Neural cell (in vitro differentiated cells): ENCODE measurements at regions not wholly inside any gene's neighbourhood (a gene's known extent, or its start where the extent isn't known, plus 50 kb on each side); places are given as distances from the start of the nearest gene placed in this dataset.

Source experiments
- H2AFZ ChIP-seq: fragments of 200-600, 300-800 bp; sonication (generic), shearing (Covaris generic); 2 replicates; pipeline ENCODE4 v1.6.0; 2014; ENCODE audit warnings: low read depth, mild to moderate bottlenecking, antibody characterized with exemption, low read length, moderate library complexity
- H3F3A ChIP-seq: fragments of 200-600 bp; shearing (Covaris generic); 2 replicates; pipeline ENCODE4 v1.6.1; 2016; ENCODE audit warnings: mild to moderate bottlenecking, moderate library complexity, mixed read lengths, antibody characterized with exemption, low read length; ENCODE audit not compliant: insufficient read depth, poor library complexity, severe bottlenecking
- H3K27ac ChIP-seq: fragments of 200-600, 300-800 bp; sonication (generic), shearing (Covaris generic); 2 replicates; pipeline ENCODE4 v1.5.1; 2014; ENCODE audit warnings: mild to moderate bottlenecking, low read length, moderate library complexity
- H3K27me3 ChIP-seq: fragments of 300-800, 200-600 bp; sonication (generic), shearing (Covaris generic); 2 replicates; pipeline ENCODE4 v1.6.0; 2014; ENCODE audit warnings: mild to moderate bottlenecking, low read depth, low read length, moderate library complexity; ENCODE audit not compliant: insufficient read depth
- H3K36me3 ChIP-seq: fragments of 300-800, 200-600 bp; sonication (generic), shearing (Covaris generic); 2 replicates; pipeline ENCODE4 v1.5.1; 2014; ENCODE audit warnings: mild to moderate bottlenecking, antibody characterized with exemption, low read length, moderate library complexity; ENCODE audit not compliant: insufficient read depth
- H3K4me2 ChIP-seq: fragments of 300-800, 200-600 bp; sonication (generic), shearing (Covaris generic); 2 replicates; pipeline ENCODE4 v1.6.0; 2014; ENCODE audit warnings: mild to moderate bottlenecking, low read length
- H3K4me3 ChIP-seq: fragments of 300-800, 200-600 bp; sonication (generic), shearing (Covaris generic); 2 replicates; pipeline ENCODE4 v1.5.1; 2014; ENCODE audit warnings: mild to moderate bottlenecking, low read length, moderate library complexity
- H3K79me2 ChIP-seq: fragments of 200-600 bp; shearing (Covaris generic); replicated peaks from 2 replicates; pipeline ENCODE4 v1.6.0; 2014; ENCODE audit warnings: mild to moderate bottlenecking, low read length, moderate library complexity; ENCODE audit not compliant: insufficient read depth
- H3K9ac ChIP-seq: fragments of 300-800, 200-600 bp; sonication (generic), shearing (Covaris generic); 2 replicates; pipeline ENCODE4 v1.6.1; 2016; ENCODE audit warnings: mild to moderate bottlenecking, low read length, mixed read lengths
- H3K9me2 ChIP-seq: fragments of 200-600 bp; shearing (Covaris generic); 2 replicates; pipeline ENCODE4 v1.6.1; 2016; ENCODE audit warnings: mild to moderate bottlenecking, low read length, mixed read lengths; ENCODE audit not compliant: insufficient read depth
- H3K9me3 ChIP-seq: fragments of 200-600, 300-800 bp; sonication (generic), shearing (Covaris generic); 2 replicates; pipeline ENCODE4 v1.6.1; 2016; ENCODE audit warnings: mild to moderate bottlenecking, mixed run types, low read length, moderate library complexity, mixed read lengths
- H4K20me1 ChIP-seq: fragments of 200-600 bp; shearing (Covaris generic); 2 replicates; pipeline ENCODE4 v1.6.1; 2016; ENCODE audit warnings: mild to moderate bottlenecking, mixed run types; ENCODE audit not compliant: insufficient read depth
- EP300 ChIP-seq: fragments of 450-650 bp; conservative IDR thresholded peaks from 2 replicates; pipeline ENCODE4 v1.6.1; 2014; ENCODE audit warnings: antibody characterized with exemption, mild to moderate bottlenecking, moderate library complexity; ENCODE audit not compliant: poor library complexity, severe bottlenecking
- EZH2 ChIP-seq: fragments of 200-600, 300-800 bp; shearing (Covaris generic), sonication (generic); IDR thresholded peaks from 2 replicates; pipeline ENCODE4 v1.6.1; 2014; ENCODE audit warnings: antibody characterized with exemption, low read length, borderline replicate concordance, mild to moderate bottlenecking; ENCODE audit not compliant: insufficient read depth, poor library complexity, severe bottlenecking
- MXI1 ChIP-seq: fragments of 450-650 bp; conservative IDR thresholded peaks from 2 replicates; pipeline ENCODE4 v1.6.1; 2014; ENCODE audit warnings: antibody characterized with exemption, mild to moderate bottlenecking; ENCODE audit not compliant: poor library complexity, severe bottlenecking
- POLR2AphosphoS5 ChIP-seq: IDR thresholded peaks from 2 replicates; pipeline ENCODE4 v1.6.1; 2012
- RAD21 ChIP-seq: fragments of 450-650 bp; conservative IDR thresholded peaks from 2 replicates; pipeline ENCODE4 v1.6.1; 2014; ENCODE audit warnings: antibody characterized with exemption, mild to moderate bottlenecking, moderate library complexity
- SMC3 ChIP-seq: fragments of 450-650 bp; conservative IDR thresholded peaks from 2 replicates; pipeline ENCODE4 v1.6.1; 2014; ENCODE audit warnings: antibody characterized with exemption, mild to moderate bottlenecking, moderate library complexity; ENCODE audit not compliant: poor library complexity
- TAF1 ChIP-seq: IDR thresholded peaks from 2 replicates; pipeline ENCODE4 v1.6.1; 2012; ENCODE audit warnings: low read depth
- TF ChIP-seq, protein P1 (sequence below): IDR thresholded peaks from 2 replicates; pipeline ENCODE4 v1.6.1; 2012; ENCODE audit warnings: borderline replicate concordance
- TF ChIP-seq, protein P2 (sequence below): fragments of 450-650 bp; IDR thresholded peaks from 2 replicates; pipeline ENCODE4 v1.5.1; 2014; ENCODE audit warnings: antibody characterized with exemption, mild to moderate bottlenecking, moderate library complexity; ENCODE audit not compliant: poor library complexity, severe bottlenecking

DNA sequence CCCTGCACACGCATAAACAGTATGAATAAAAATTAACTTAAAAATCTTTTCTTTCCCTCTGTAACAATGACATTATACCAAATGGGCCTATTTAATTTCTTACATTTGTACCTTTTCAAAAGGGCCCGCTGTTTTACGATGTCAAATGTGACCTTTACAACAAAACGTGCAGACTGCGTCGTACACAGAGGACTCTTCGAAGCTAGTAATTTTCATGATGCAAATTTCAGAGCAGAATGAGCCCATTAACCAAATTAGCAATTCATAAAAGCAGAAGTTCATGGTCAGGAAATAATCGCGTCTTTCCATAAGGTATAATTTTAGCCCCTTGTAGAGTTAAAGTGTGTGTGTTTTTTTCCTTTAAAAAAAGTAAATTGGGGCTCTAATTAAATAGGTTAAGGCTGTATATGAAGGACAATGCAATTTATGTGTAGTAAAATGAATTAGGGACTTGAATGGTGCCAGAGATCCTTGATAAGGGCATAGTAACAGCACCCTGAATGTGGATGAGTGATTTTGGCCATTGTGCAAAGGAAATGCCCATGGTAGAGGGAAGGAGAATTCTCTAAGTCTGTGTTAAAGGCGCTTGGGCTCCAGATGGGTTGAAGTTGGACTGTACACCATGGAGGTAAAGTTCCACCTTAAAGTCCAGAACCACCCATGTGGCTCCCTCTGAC lies 546.4 kb upstream of the EEF2KMT start:
- no peaks in the 10 kb centered on the region for H3K36me3 ChIP-seq
- TF ChIP-seq POLR2AphosphoS5 (no peak), RAD21 (no peak), SMC3 (no peak), MXI1 (no peak), EZH2 (no peak), TAF1 (no peak), EP300 (no peak)
- TF ChIP-seq, protein P1, sequence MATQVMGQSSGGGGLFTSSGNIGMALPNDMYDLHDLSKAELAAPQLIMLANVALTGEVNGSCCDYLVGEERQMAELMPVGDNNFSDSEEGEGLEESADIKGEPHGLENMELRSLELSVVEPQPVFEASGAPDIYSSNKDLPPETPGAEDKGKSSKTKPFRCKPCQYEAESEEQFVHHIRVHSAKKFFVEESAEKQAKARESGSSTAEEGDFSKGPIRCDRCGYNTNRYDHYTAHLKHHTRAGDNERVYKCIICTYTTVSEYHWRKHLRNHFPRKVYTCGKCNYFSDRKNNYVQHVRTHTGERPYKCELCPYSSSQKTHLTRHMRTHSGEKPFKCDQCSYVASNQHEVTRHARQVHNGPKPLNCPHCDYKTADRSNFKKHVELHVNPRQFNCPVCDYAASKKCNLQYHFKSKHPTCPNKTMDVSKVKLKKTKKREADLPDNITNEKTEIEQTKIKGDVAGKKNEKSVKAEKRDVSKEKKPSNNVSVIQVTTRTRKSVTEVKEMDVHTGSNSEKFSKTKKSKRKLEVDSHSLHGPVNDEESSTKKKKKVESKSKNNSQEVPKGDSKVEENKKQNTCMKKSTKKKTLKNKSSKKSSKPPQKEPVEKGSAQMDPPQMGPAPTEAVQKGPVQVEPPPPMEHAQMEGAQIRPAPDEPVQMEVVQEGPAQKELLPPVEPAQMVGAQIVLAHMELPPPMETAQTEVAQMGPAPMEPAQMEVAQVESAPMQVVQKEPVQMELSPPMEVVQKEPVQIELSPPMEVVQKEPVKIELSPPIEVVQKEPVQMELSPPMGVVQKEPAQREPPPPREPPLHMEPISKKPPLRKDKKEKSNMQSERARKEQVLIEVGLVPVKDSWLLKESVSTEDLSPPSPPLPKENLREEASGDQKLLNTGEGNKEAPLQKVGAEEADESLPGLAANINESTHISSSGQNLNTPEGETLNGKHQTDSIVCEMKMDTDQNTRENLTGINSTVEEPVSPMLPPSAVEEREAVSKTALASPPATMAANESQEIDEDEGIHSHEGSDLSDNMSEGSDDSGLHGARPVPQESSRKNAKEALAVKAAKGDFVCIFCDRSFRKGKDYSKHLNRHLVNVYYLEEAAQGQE: no peak
- TF ChIP-seq, protein P2, sequence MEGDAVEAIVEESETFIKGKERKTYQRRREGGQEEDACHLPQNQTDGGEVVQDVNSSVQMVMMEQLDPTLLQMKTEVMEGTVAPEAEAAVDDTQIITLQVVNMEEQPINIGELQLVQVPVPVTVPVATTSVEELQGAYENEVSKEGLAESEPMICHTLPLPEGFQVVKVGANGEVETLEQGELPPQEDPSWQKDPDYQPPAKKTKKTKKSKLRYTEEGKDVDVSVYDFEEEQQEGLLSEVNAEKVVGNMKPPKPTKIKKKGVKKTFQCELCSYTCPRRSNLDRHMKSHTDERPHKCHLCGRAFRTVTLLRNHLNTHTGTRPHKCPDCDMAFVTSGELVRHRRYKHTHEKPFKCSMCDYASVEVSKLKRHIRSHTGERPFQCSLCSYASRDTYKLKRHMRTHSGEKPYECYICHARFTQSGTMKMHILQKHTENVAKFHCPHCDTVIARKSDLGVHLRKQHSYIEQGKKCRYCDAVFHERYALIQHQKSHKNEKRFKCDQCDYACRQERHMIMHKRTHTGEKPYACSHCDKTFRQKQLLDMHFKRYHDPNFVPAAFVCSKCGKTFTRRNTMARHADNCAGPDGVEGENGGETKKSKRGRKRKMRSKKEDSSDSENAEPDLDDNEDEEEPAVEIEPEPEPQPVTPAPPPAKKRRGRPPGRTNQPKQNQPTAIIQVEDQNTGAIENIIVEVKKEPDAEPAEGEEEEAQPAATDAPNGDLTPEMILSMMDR: no peak
- no peaks in the 10 kb centered on the region for H3K9me3 ChIP-seq
- H3K9ac ChIP-seq: no peak overlapping the region
- H3K4me2 ChIP-seq: no peak overlapping the region
- no peak overlapping the region for H3K4me3 ChIP-seq
- no peaks in the 10 kb centered on the region for H4K20me1 ChIP-seq
- H3K27ac ChIP-seq: no peak overlapping the region
- no peaks in the 10 kb centered on the region for H3F3A ChIP-seq
- H3K79me2 ChIP-seq: no peaks in the 10 kb centered on the region
- H3K27me3 ChIP-seq: no peaks in the 10 kb centered on the region
- no peak overlapping the region for H2AFZ ChIP-seq
- H3K9me2 ChIP-seq: no peaks in the 10 kb centered on the region

DNA sequence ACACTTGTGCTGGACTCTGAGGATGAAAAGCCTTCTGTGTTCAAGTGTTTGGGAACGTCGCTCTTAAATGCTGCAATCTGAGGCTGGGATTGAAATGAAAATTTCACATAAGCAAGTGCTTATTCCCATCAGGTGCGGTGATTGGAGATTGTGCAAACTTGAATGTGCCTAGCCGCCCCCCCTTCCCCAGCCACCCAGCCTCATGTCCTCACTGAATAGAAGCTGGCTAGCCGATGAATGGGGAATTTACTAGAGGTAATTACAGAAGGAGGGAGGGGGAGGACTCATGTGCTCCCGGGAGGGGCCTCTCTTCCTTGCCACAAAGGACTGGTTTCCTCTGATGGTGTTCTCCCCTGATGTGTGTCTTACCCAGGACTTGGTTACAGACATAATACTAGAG lies 544.8 kb upstream of the EEF2KMT start:
- H3K4me2 ChIP-seq: no peak overlapping the region
- H3K36me3 ChIP-seq: no peaks in the 10 kb centered on the region
- no peaks in the 10 kb centered on the region for H4K20me1 ChIP-seq
- H3K27ac ChIP-seq: no peak overlapping the region
- TF ChIP-seq MXI1 (no peak), RAD21 (no peak), POLR2AphosphoS5 (no peak), TAF1 (no peak), SMC3 (no peak), EP300 (no peak), EZH2 (no peak)
- TF ChIP-seq, protein P1: no peak
- TF ChIP-seq, protein P2: no peak
- no peak overlapping the region for H3K9ac ChIP-seq
- no peak overlapping the region for H3K4me3 ChIP-seq
- no peaks in the 10 kb centered on the region for H3K27me3 ChIP-seq
- H3K79me2 ChIP-seq: no peaks in the 10 kb centered on the region
- H3F3A ChIP-seq: no peaks in the 10 kb centered on the region
- no peaks in the 10 kb centered on the region for H3K9me2 ChIP-seq
- H2AFZ ChIP-seq: no peak overlapping the region
- H3K9me3 ChIP-seq: no peaks in the 10 kb centered on the region
